ENCODE measurements at regions not wholly inside any gene's neighbourhood (a gene's known extent, or its start where the extent isn't known, plus 50 kb on each side); places are given as distances from the start of the nearest gene placed in this dataset.
"Not testable (repeated sequence)": the region's sequence is repeated elsewhere in the genome, so short reads cannot be mapped to it uniquely, and the experiment has no call there.

GRCh38 chr1:204777591-204777990 is 92.1 kb upstream of the LRRN2 start:
- DNase-seq (ENCODE audit: extremely low read depth in 1 of 2, low read depth in 1 of 2), result no peak

- DNase-seq (ENCODE audit: extremely low read depth in 1 of 2, low read depth in 1 of 2), result no peak
Observed at GRCh38 chr1:204780630-204781029, 90.0 kb upstream of the NFASC start.

- no peak for DNase-seq (ENCODE audit: extremely low read depth in 1 of 2, low read depth in 1 of 2)
Observed at GRCh38 chr1:204782118-204782700, 88.5 kb upstream of the NFASC start.

- not testable (repeated sequence) for DNase-seq (ENCODE audit: extremely low read depth in 1 of 2, low read depth in 1 of 2)
Observed at GRCh38 chr1:204785023-204785422, 85.6 kb upstream of the NFASC start.

GRCh38 chr1:204788470-204788869 is 82.2 kb upstream of the NFASC start:
- DNase-seq (ENCODE audit: extremely low read depth in 1 of 2, low read depth in 1 of 2), result no peak

GRCh38 chr1:204791453-204792353 is 79.0 kb upstream of the NFASC start:
- DNase-seq (ENCODE audit: extremely low read depth in 1 of 2, low read depth in 1 of 2), result peak; percentile 47 to 68

GRCh38 chr1:204792354-204792692 is 78.3 kb upstream of the NFASC start:
- no peak for DNase-seq (ENCODE audit: extremely low read depth in 1 of 2, low read depth in 1 of 2)

- no peak for DNase-seq (ENCODE audit: extremely low read depth in 1 of 2, low read depth in 1 of 2)
Observed at GRCh38 chr1:204793259-204793914, 77.3 kb upstream of the NFASC start.

- not testable (repeated sequence) for DNase-seq (ENCODE audit: extremely low read depth in 1 of 2, low read depth in 1 of 2)
Observed at GRCh38 chr1:204796886-204797285, 73.8 kb upstream of the NFASC start.

GRCh38 chr1:204797401-204797800 is 73.3 kb upstream of the NFASC start:
- DNase-seq (ENCODE audit: extremely low read depth in 1 of 2, low read depth in 1 of 2), result no peak

- DNase-seq (ENCODE audit: extremely low read depth in 1 of 2, low read depth in 1 of 2), result no peak
Observed at GRCh38 chr1:204799630-204800029, 71.0 kb upstream of the NFASC start.

GRCh38 chr1:204801211-204801610 is 69.5 kb upstream of the NFASC start:
- no peak for DNase-seq (ENCODE audit: extremely low read depth in 1 of 2, low read depth in 1 of 2)

GRCh38 chr1:204802401-204803175 is 68.1 kb upstream of the NFASC start:
- no peak for DNase-seq (ENCODE audit: extremely low read depth in 1 of 2, low read depth in 1 of 2)

GRCh38 chr1:204803607-204804006 is 67.1 kb upstream of the NFASC start:
- DNase-seq (ENCODE audit: extremely low read depth in 1 of 2, low read depth in 1 of 2), result no peak

GRCh38 chr1:204806943-204807687 is 63.5 kb upstream of the NFASC start:
- peak; percentile 55 to 72 for DNase-seq (ENCODE audit: extremely low read depth in 1 of 2, low read depth in 1 of 2)

GRCh38 chr1:204809488-204809887 is 61.2 kb upstream of the NFASC start:
- no peak for DNase-seq (ENCODE audit: extremely low read depth in 1 of 2, low read depth in 1 of 2)

- DNase-seq (ENCODE audit: extremely low read depth in 1 of 2, low read depth in 1 of 2), result no peak
Observed at GRCh38 chr1:204812842-204813241, 57.8 kb upstream of the NFASC start.

- DNase-seq (ENCODE audit: extremely low read depth in 1 of 2, low read depth in 1 of 2), result no peak
Observed at GRCh38 chr1:204813522-204813921, 57.1 kb upstream of the NFASC start.

GRCh38 chr1:204814166-204814884 is 56.3 kb upstream of the NFASC start:
- no peak for DNase-seq (ENCODE audit: extremely low read depth in 1 of 2, low read depth in 1 of 2)

GRCh38 chr1:204817341-204817740 is 53.3 kb upstream of the NFASC start:
- DNase-seq (ENCODE audit: extremely low read depth in 1 of 2, low read depth in 1 of 2), result no peak

Measured in stimulated activated CD8-positive, alpha-beta memory T cell treated with anti-CD3 and anti-CD28 coated beads, Interleukin-7, amount 100 ng/mL, for 48 hours (primary cell).